GM21526 (cell line): ENCODE measurements at regions not wholly inside any gene's neighbourhood (a gene's known extent, or its start where the extent isn't known, plus 50 kb on each side); places are given as distances from the start of the nearest gene placed in this dataset.

Experiments
- ATAC-seq: cut with Tn5 transposase; IDR thresholded peaks from one replicate; pipeline ENCODE4 v1.9.1; 2021; ENCODE audit warnings: moderate library complexity; ENCODE audit not compliant: unreplicated experiment, low FRiP score

GRCh38 chr5:114310666-114311065 lies 51.2 kb upstream of the KCNN2 start:
- no peak for ATAC-seq

- no peak for ATAC-seq
Observed at GRCh38 chr5:114311281-114311680, 50.6 kb upstream of the KCNN2 start.

GRCh38 chr5:114311968-114312367 lies 49.9 kb upstream of the KCNN2 start:
- ATAC-seq = no peak
